CD4-positive, alpha-beta T cell treated with Interleukin-2 at 100 ng/mL for 4 hours (primary cell): ENCODE measurements at regions not wholly inside any gene's neighbourhood (a gene's known extent, or its start where the extent isn't known, plus 50 kb on each side); places are given as distances from the start of the nearest gene placed in this dataset.

Experiments
- DNase-seq: peaks from one replicate; pipeline ENCODE4 v3.0.0-alpha.2; 2020; ENCODE audit warnings: low spot score

DNA sequence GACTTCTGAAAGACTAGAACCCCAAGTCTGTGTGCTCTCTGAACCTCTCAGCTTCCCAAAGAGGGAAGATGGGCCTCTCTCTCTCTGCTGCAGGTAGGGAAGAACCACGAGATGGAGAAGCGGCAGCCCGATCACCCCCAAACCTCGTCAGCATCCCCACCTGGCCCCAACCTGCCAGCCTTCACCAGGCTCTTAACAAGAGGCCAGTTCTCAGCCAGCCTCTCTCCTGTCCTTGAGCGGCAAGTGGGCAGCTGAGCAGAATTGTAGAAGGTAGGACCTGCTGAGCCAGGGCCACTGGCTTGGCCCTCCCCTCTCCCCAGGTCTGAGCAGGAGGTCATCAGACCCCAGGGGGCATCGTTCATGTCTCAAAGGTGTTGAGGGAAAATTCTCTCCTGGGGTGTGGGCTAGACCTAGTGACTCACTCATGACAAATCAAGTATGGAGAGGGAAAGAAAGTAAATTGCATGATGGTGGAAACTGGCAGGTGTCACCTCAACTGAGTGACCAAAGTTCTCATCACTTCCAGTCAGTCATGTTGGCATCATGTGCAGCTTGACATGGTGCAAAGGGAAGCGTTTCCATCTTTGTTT is 92.0 kb upstream of the GPR26 start:
- DNase-seq, result no peak

GRCh38 chr10:123575105-123575504 is 91.0 kb upstream of the GPR26 start:
- DNase-seq, result no peak

DNA sequence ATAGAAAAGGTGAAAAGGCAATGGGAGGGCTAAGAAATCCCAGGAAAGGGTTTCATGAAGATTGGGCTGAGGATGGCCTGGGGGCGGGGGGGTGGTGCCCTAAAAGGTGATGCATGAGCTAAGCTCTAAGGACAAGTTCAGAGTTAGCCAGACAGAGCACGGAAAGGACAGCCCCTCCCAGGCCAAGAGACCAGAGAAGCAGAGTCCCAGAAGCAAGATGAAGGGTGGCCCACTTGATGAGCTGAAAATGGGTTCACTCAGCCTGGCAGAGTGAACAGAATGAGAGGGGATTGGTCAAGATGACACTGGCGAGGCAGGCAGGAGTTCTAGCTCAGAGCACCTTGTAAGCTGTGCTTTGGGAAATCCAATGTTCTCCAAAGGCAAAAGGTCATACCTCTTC is 89.4 kb upstream of the GPR26 start:
- no peak for DNase-seq

DNA sequence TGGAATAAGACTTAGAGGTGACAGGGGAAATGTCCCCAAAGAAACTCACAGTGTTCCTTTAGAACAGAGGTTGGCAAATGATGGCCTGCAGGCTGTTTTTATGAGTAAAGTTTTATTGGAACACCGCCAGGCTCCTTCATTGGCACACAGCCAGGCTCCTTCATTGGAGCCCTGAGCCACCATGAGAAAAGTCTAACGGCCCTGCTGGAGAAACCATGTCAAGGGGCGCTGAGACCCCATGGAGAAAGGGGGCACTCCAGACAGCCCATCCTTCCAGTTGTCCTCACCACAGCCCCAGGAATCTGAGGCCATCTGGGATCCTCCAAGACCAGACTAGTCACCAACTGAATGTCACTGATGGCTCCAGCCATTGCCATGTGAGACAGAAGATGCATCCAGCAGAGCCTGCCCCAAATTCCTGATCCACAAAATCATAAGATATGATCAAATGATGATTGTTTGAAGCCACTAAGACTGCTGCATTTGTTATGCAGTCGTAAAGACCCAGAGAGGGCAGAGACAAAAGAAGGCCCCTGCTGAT is 88.2 kb upstream of the GPR26 start:
- DNase-seq, result no peak

- DNase-seq, result no peak
Measured at GRCh38 chr10:123578721-123579120, 87.4 kb upstream of the GPR26 start.

GRCh38 chr10:123579675-123580074 is 86.5 kb upstream of the GPR26 start:
- DNase-seq, result no peak

DNA sequence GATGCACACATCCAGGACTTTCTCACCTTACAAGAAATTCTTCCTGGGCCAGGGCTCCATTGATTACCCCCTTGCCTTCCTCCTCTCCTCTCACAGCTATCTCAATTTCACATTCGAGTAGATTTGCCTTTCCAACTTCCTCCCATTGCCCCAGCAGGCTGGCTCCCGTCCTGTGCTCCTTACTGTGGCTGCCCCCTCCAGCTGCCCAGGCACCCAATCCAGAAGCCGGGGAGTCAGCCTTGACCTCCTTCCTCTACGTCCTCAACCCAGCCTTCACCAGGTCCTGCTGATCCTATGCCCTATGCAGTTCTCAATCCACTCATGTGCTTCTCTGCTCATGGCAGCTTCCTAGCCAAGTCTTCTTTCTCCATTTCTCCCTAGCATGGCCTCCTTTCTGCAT is 85.7 kb upstream of the GPR26 start:
- no peak for DNase-seq

GRCh38 chr10:123581656-123582055 is 84.5 kb upstream of the GPR26 start:
- DNase-seq, result no peak

GRCh38 chr10:123582084-123582989 is 83.8 kb upstream of the GPR26 start:
- DNase-seq, result peak; percentile 56

- no peak for DNase-seq
Measured at GRCh38 chr10:123583639-123584418, 82.3 kb upstream of the GPR26 start.

GRCh38 chr10:123584419-123584775 is 81.8 kb upstream of the GPR26 start:
- DNase-seq, result no peak

DNA sequence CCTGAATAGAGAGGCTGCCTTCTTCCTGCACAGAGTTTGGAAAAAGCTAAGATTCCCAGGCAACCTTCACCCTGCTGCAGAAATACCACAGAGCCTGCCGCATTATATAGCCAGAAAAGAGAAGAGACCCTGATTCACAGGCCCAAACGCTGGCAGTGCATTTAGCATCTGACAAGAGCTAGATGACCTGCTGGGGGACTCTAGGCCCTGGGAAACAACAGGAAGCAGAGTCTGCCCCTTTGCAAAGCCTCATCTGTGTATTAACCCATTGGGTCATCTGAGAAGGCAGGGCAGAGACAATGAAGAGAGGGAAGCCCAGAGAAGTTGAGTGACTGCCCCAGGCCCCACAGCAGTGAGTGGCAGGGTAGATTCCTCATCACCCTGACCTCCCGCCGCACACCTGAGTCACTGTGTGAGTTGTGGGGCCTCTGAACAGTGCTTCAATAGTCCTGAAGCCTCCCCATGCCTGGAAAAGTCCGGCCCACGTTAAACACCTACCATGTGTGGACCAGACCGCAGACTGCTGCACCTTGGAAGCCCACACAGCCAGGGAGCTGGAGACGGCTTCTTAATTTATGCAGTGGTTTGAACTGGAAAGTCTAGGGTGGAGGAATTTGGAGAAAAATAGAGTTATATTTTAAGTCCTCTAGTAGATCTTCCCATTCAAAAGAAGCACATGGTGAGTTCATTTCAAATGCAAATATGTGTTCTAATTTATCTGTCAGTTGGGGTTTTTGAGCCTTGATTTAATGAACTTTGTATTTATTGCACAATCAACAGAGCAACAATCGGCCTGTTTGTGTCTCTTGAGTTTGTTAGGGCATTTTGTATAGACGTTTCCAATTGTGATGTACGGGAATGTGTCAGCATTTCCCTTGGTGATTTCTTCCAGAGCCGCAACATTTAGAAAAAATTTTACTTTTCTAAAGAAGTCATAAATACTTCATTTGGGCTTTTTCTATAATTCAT is 80.4 kb upstream of the GPR26 start:
- DNase-seq, result no peak

- DNase-seq, result no peak
Measured at GRCh38 chr10:123587110-123587509, 79.0 kb upstream of the GPR26 start.

GRCh38 chr10:123588386-123588914 is 77.7 kb upstream of the GPR26 start:
- no peak for DNase-seq

GRCh38 chr10:123595661-123596060 is 70.5 kb upstream of the GPR26 start:
- DNase-seq, result no peak

DNA sequence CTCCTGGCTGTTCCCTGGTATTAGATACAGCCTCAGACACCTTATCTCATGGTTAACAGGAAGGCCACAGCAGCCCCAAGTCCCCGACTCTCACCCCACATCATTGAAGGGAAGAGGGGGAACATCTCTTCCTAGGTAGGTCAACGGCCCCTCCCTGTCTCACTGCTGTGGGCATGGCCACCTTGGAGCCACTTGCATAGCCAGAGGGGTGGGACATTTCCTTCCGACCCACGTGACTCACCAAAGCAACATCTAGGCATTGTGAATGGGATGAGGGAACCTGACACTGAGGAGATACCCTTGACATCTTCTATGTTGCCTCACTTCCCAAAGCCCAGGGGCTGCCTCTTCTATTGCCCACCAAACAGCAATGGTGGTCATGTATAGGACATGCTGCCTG is 68.5 kb upstream of the GPR26 start:
- DNase-seq, result no peak

GRCh38 chr10:123599366-123599849 is 66.7 kb upstream of the GPR26 start:
- no peak for DNase-seq

DNA sequence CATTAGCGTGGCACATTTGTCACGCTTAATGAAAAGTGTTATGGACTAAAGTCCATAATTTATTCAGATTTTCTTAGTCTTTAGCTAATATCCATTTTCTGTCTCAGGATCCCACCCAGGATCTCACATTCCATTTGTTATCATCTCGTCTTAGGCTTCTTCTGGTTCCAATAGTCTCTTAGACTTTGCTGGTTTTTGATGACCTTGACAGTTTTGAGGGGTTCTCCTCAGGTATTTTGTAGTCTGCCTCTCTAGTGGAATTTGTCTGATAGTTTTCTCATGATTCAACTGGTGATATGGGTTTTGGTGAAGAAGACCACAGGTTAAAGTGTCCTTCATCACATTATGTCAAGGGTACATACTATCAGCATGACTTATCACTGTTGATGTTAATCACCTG is 66.0 kb upstream of the GPR26 start:
- no peak for DNase-seq

GRCh38 chr10:123603130-123603529 is 63.0 kb upstream of the GPR26 start:
- no peak for DNase-seq

DNA sequence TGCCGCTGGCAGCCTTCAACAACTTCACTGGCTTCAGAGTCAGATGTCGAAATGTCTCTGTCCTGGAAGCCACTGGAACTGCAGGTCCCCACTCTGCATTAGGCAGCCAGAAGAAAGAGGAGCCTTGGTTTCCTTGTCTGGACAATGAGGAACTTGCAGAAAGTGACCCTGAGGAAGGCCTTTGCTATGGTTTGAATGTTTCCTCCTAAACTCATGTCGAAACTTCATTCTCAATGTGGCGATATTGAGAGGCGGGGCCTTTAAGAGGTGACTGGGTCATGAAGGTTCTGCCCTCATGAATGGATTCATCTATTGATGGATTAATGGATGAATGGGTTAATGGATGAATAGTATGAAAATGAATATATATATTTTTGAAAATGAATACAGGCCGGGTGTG is 61.6 kb upstream of the GPR26 start:
- DNase-seq, result no peak

- DNase-seq, result no peak
Measured at GRCh38 chr10:123606006-123606405, 60.1 kb upstream of the GPR26 start.
